ENCODE measurements at regions not wholly inside any gene's neighbourhood (a gene's known extent, or its start where the extent isn't known, plus 50 kb on each side); places are given as distances from the start of the nearest gene placed in this dataset.

GRCh38 chr11:10909141-10909883 is 51.5 kb upstream of the ZBED5 start:
- DNase-seq (ENCODE audit: low read depth in 4 of 4, low spot score in 3 of 4), result no peak

DNA sequence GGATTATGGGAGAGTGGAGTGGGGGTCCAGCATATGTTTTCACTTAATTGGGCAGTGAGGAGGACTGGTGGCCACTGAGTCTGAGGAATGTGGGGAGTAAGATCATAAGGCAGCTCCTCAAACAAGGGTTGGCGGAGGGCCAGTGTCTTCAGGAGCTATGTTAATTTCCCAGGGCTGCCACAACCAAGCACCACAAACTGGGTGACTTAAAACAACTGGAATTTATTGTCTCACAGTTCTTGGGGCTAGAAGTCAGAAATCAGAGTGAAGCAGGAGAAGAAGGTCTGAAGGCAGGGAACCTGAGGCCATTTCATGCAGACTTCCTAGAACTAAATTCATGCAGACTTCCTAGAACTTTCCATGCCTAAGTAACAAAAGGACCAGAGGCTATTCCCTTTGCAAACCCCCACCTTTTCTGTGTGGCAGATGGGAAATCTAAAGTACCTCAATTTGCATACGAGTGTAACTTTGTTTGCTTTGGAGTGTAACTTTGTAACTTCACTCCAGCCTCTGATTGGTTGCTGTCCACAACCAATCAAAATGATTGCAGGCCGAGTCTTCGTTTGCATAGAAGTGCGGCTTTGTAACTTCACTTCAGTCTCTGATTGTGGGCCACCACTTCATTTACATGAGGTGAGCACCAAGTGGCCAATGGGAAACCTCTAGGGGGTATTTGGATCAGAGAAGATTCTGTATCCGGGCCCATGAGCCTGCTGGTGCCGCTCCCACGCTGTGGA is 50.5 kb upstream of the ZBED5 start:
- no peak for DNase-seq (ENCODE audit: low read depth in 4 of 4, low spot score in 3 of 4)
